GM12878 (cell line): ENCODE measurements at regions not wholly inside any gene's neighbourhood (a gene's known extent, or its start where the extent isn't known, plus 50 kb on each side); places are given as distances from the start of the nearest gene placed in this dataset.

Experiments
- ATAC-seq: fragments of 200-7000 bp; cut with Tn5 transposase; 3 replicates; pipeline ENCODE4 v1.9.1; 2020; ENCODE audit warnings: mild to moderate bottlenecking, moderate library complexity
- BruUV-seq: library from RNA; stranded (reverse); fragments of 400-500 nt; replicated peaks from 2 replicates; lab custom pipeline; 2021; lab: Mats Ljungman, UMichigan
- CTCF ChIA-PET: fragments of 300-600 bp; sonication (Branson Sonifier 250); formaldehyde crosslinking; extraction: SDS; loops from one replicate; lab custom pipeline; 2021; ENCODE audit warnings: inconsistent platforms; lab: Yijun Ruan, JAX
- POLR2A ChIA-PET: fragments of 350-600 bp; formaldehyde crosslinking; extraction: SDS; loops from one replicate; lab custom pipeline; 2021; ENCODE audit warnings: inconsistent platforms; lab: Charles Lee
- RAD21 ChIA-PET: fragments of 300-600 bp; sonication (Branson Sonifier 250); formaldehyde crosslinking; loops from one replicate; lab custom pipeline; 2023; ENCODE audit warnings: antibody characterized with exemption; ENCODE audit not compliant: unreplicated experiment; lab: Charles Lee
- SMC1A ChIA-PET: fragments of 300-600 bp; sonication (Branson Sonifier 250); formaldehyde crosslinking; loops from one replicate; lab custom pipeline; 2023; ENCODE audit not compliant: unreplicated experiment, uncharacterized antibody; lab: Charles Lee
- DNase-seq: peaks from one replicate; pipeline ENCODE4 v3.0.0-alpha.2; 2011; ENCODE audit warnings: low read depth, low spot score
- FAIRE-seq: peaks from 3 replicates; lab custom pipeline; 2011; peaks lifted over from hg19 to GRCh38; lab: Jason Lieb, UNC
- H2AFZ ChIP-seq: 2 replicates; pipeline ENCODE4 v1.6.0; 2011; ENCODE audit warnings: low read depth, low read length, control low read depth; ENCODE audit not compliant: control insufficient read depth
- H3K27ac ChIP-seq: 2 replicates; pipeline ENCODE4 v1.5.1; 2011; ENCODE audit warnings: control low read depth; ENCODE audit not compliant: control insufficient read depth, insufficient read depth
- H3K27me3 ChIP-seq, 2 experiments: replicated peaks in 1 of 2; 2 replicates each; pipeline versions ENCODE4 v1.6.0 to v1.6.1; 2011; ENCODE audit warnings: low read length in 1 of 2; ENCODE audit not compliant: control insufficient read depth in 2 of 2, insufficient read depth in 2 of 2
- H3K36me3 ChIP-seq, 2 experiments: 2 replicates each; pipeline ENCODE4 v1.5.1; 2011; ENCODE audit warnings: low read length in 1 of 2; ENCODE audit not compliant: control insufficient read depth in 2 of 2, insufficient read depth in 2 of 2
- H3K4me1 ChIP-seq: 2 replicates; pipeline ENCODE4 v1.6.1; 2011; ENCODE audit warnings: mild to moderate bottlenecking, low read length, moderate library complexity, mixed read lengths; ENCODE audit not compliant: control insufficient read depth, insufficient read depth
- H3K4me2 ChIP-seq: 2 replicates; pipeline ENCODE4 v1.6.0; 2011; ENCODE audit warnings: control low read depth; ENCODE audit not compliant: control insufficient read depth, insufficient read depth
- H3K4me3 ChIP-seq: fragments of 200-600 bp; sonication (generic); 2 replicates; pipeline ENCODE4 v1.5.1; 2016
- H3K79me2 ChIP-seq: 2 replicates; pipeline ENCODE4 v1.6.0; 2011; ENCODE audit warnings: low read length; ENCODE audit not compliant: control insufficient read depth, insufficient read depth
- H3K9ac ChIP-seq: 2 replicates; pipeline ENCODE4 v1.8.0; 2011; ENCODE audit warnings: low read length, control low read depth, mixed read lengths; ENCODE audit not compliant: control insufficient read depth, insufficient read depth
- H3K9me3 ChIP-seq: replicated peaks from 3 replicates; pipeline ENCODE4 v1.5.1; 2011; ENCODE audit warnings: mild to moderate bottlenecking, low read length; ENCODE audit not compliant: control insufficient read depth, insufficient read depth
- H4K20me1 ChIP-seq: 2 replicates; pipeline ENCODE4 v1.6.0; 2011; ENCODE audit not compliant: control insufficient read depth, insufficient read depth
- IKZF2 ChIP-seq, 2 experiments: fragments of 450-650 bp; IDR thresholded peaks; 2 replicates each; pipeline ENCODE4 v1.6.1; 2017; ENCODE audit warnings: mild to moderate bottlenecking in 2 of 2, moderate library complexity in 2 of 2
- KAT2A ChIP-seq: conservative IDR thresholded peaks from 2 replicates; pipeline ENCODE4 v1.6.1; 2011; ENCODE audit warnings: low read depth, low read length; ENCODE audit not compliant: control insufficient read depth
- RELA ChIP-seq: fragments of 450-650 bp; IDR thresholded peaks from 2 replicates; pipeline ENCODE4 v1.8.0; 2014; ENCODE audit warnings: borderline replicate concordance; ENCODE audit not compliant: partially characterized antibody
- ZNF217 ChIP-seq: fragments of 450-650 bp; IDR thresholded peaks from 2 replicates; pipeline ENCODE4 v1.6.1; 2017; ENCODE audit warnings: antibody characterized with exemption, mild to moderate bottlenecking
- ZNF622 ChIP-seq: fragments of 450-650 bp; IDR thresholded peaks from 2 replicates; pipeline ENCODE4 v1.6.1; 2017; ENCODE audit warnings: mild to moderate bottlenecking, inconsistent platforms
- WGBS: methylation state at CpG from one replicate; pipeline ENCODE4 v1.1.6; 2016; ENCODE audit warnings: low lambda C conversion rate; ENCODE audit not compliant: insufficient replicate concordance, insufficient coverage; ENCODE audit errors: missing lambda C conversion rate; 5-methylcytosine and 5-hydroxymethylcytosine counted together
- in situ Hi-C: fragments of 300-500 bp; cut with MboI; formaldehyde crosslinking; loops from 9 replicates; pipeline ENCODE4 v1.14.3; 2018; ENCODE audit warnings: mixed read lengths
- intact Hi-C: fragments of 100-400 bp; cut with micrococcal nuclease; formaldehyde crosslinking; loops from one replicate; pipeline ENCODE4 v1.14.2; 2022; ENCODE audit not compliant: unreplicated experiment
- TF ChIP-seq, protein P1 (sequence below): IDR thresholded peaks from 2 replicates; pipeline ENCODE4 v1.6.1; 2011; ENCODE audit warnings: low read depth, mild to moderate bottlenecking, low read length, moderate library complexity, borderline replicate concordance; ENCODE audit errors: extremely low read depth
- TF ChIP-seq, protein P2 (sequence below): fragments of 450-650 bp; IDR thresholded peaks from 2 replicates; pipeline ENCODE4 v1.6.1; 2017; ENCODE audit warnings: antibody characterized with exemption, mild to moderate bottlenecking, moderate library complexity

DNA sequence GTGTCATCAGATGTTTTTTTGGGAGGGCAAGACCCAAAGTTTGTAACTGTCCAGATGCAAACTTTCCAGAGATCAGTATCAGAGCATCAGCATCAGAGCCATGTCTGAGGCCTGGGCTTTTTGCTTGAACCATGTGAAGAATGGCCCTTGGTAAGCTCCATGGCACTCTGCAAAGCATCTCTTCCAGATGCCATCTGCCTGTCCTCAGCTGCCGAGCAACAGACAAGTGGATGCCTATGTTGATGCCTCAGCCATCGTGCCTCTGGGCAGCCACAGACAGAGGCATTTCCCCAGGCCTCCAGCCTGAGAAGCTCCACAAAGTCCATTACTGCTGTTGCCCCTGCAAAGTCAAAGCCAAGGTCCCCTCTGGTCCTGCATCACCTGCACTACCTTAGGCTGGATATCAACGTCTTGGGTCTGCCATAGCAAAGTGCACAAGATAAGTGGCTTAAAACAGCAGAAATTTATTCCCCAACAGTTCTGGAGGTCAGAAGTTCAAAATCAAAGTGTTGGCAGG is 670.2 kb upstream of the MKI67 start:
- Histone ChIP-seq H3K4me1 (no peaks in the 10 kb centered on the region), H3K27ac (no peak overlapping the region), H4K20me1 (no peaks in the 10 kb centered on the region), H3K79me2 (no peaks in the 10 kb centered on the region), H3K9me3 (no peaks in the 10 kb centered on the region), H2AFZ (no peak overlapping the region), H3K36me3 (no peaks in the 10 kb centered on the region), H3K27me3 (no peaks in the 10 kb centered on the region), H3K4me2 (no peak overlapping the region), H3K4me3 (no peak overlapping the region), H3K9ac (no peak overlapping the region)
- CTCF ChIA-PET, result no interaction called here
- FAIRE-seq (no peak), DNase-seq (no peak), ATAC-seq (no peak)
- 4% methylated on average over 3 of the region's 3 CpGs for WGBS
- no peak for TF ChIP-seq ZNF217
- TF ChIP-seq ZNF622, result no peak
- TF ChIP-seq KAT2A, result no peak
- in situ Hi-C loops (no loop called here), intact Hi-C loops (no loop called here)
- SMC1A ChIA-PET, result no interaction called here
- BruUV-seq, result no TSS peak
- POLR2A ChIA-PET, result no interaction called here
- RAD21 ChIA-PET, result no interaction called here

DNA sequence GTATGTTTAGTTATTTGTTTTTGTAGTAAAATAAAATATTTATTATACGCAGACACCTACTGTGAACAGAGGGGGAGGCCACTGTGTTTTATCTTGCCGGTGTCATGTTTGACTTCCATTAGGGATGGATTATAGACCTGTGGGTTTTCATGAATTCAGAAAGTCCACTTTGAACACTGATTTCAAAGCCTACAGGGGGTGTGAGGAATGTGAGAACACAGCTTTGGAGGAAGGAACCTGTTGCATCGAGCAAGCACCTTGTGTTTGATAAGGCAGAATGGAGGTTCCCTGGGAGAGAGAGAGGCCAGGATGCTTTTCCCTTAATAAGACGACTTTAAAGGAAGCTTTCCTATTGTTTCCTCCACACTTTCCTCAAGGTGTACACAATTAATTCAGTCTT is 665.0 kb upstream of the MGMT start:
- H3K36me3 ChIP-seq, result no peaks in the 10 kb centered on the region
- no peak overlapping the region for H2AFZ ChIP-seq
- in situ Hi-C loops, result no loop called here
- ChIA-PET POLR2A (no interaction called here), CTCF (interaction anchor here (0.5 kb wide), 1 partner anchor 170 kb away, joined by 3 read pairs; no protein-coding TSS in a partner anchor), SMC1A (no interaction called here), RAD21 (no interaction called here)
- H4K20me1 ChIP-seq, result no peaks in the 10 kb centered on the region
- intact Hi-C loops, result no loop called here
- no peaks in the 10 kb centered on the region for H3K4me1 ChIP-seq
- no peak overlapping the region for H3K9ac ChIP-seq
- TF ChIP-seq ZNF622 (no peak), IKZF2 (IDR thresholded peaks at IDR 0.05) (no peak), RELA (no peak)
- TF ChIP-seq, protein P1, sequence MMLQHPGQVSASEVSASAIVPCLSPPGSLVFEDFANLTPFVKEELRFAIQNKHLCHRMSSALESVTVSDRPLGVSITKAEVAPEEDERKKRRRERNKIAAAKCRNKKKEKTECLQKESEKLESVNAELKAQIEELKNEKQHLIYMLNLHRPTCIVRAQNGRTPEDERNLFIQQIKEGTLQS, result no peak
- TF ChIP-seq, protein P2, sequence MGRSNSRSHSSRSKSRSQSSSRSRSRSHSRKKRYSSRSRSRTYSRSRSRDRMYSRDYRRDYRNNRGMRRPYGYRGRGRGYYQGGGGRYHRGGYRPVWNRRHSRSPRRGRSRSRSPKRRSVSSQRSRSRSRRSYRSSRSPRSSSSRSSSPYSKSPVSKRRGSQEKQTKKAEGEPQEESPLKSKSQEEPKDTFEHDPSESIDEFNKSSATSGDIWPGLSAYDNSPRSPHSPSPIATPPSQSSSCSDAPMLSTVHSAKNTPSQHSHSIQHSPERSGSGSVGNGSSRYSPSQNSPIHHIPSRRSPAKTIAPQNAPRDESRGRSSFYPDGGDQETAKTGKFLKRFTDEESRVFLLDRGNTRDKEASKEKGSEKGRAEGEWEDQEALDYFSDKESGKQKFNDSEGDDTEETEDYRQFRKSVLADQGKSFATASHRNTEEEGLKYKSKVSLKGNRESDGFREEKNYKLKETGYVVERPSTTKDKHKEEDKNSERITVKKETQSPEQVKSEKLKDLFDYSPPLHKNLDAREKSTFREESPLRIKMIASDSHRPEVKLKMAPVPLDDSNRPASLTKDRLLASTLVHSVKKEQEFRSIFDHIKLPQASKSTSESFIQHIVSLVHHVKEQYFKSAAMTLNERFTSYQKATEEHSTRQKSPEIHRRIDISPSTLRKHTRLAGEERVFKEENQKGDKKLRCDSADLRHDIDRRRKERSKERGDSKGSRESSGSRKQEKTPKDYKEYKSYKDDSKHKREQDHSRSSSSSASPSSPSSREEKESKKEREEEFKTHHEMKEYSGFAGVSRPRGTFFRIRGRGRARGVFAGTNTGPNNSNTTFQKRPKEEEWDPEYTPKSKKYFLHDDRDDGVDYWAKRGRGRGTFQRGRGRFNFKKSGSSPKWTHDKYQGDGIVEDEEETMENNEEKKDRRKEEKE, result no peak
- FAIRE-seq (no peak), DNase-seq (no peak), ATAC-seq (no peak)
- no peaks in the 10 kb centered on the region for H3K9me3 ChIP-seq
- H3K79me2 ChIP-seq, result no peaks in the 10 kb centered on the region
- H3K27ac ChIP-seq, result no peak overlapping the region
- no peaks in the 10 kb centered on the region for H3K27me3 ChIP-seq
- H3K4me3 ChIP-seq, result no peak overlapping the region
- 48% methylated on average over 4 of the region's 4 CpGs for WGBS
- no peak overlapping the region for H3K4me2 ChIP-seq
- BruUV-seq, result no TSS peak
